Stomach (tissue), 8 donors: ENCODE measurements at regions not wholly inside any gene's neighbourhood (a gene's known extent, or its start where the extent isn't known, plus 50 kb on each side); places are given as distances from the start of the nearest gene placed in this dataset.

ENCODE experiments used
- DNase-seq, 2 donors: peaks; one replicate each; pipeline versions ENCODE4 v3.0.0 to v3.0.0-alpha.2; 2013 to 2019
- H3K27ac ChIP-seq, 5 donors: fragments of 200-600 bp in 4 of 5; sonication (generic) in 4 of 5; one replicate each; pipeline ENCODE4 v1.5.1; 2013 to 2019; ENCODE audit warnings: mild to moderate bottlenecking in 1 of 5, moderate library complexity in 1 of 5
- H3K27me3 ChIP-seq, 3 donors: fragments of 200-600 bp; sonication (generic); one replicate each; pipeline ENCODE4 v1.5.1; 2017 to 2019; ENCODE audit warnings: mixed run types in 1 of 3
- H3K36me3 ChIP-seq, 4 donors: fragments of 200-600 bp; sonication (generic); 1 replicate in 3 of 4; 2 replicates in 1 of 4; pipeline ENCODE4 v1.5.1; 2016 to 2019
- H3K4me1 ChIP-seq, 4 donors: fragments of 200-600 bp; sonication (generic); one replicate each; pipeline ENCODE4 v1.5.1; 2016 to 2019
- H3K4me3 ChIP-seq, 4 donors: fragments of 200-600 bp; sonication (generic) in 3 of 4; one replicate each; pipeline ENCODE4 v1.5.1; 2016 to 2019; ENCODE audit warnings: mild to moderate bottlenecking in 1 of 4
- H3K9me3 ChIP-seq, 4 donors: fragments of 200-600 bp; sonication (generic); one replicate each; pipeline ENCODE4 v1.5.1; 2016 to 2019
- EP300 ChIP-seq: sonication (generic); formaldehyde crosslinking; IDR thresholded peaks from one replicate; pipeline ENCODE4 v1.6.1; 2017; ENCODE audit warnings: antibody characterized with exemption
- POLR2A ChIP-seq, 4 donors: fragments of 450-650 bp; IDR thresholded peaks; one replicate each; pipeline ENCODE4 v1.6.1; 2016; ENCODE audit warnings: antibody characterized with exemption in 4 of 4, control low read depth in 2 of 4, mild to moderate bottlenecking in 1 of 4, moderate library complexity in 1 of 4
- POLR2AphosphoS5 ChIP-seq, 3 donors: sonication (generic); formaldehyde crosslinking; IDR thresholded peaks; one replicate each; pipeline ENCODE4 v1.6.1; 2016; ENCODE audit warnings: antibody characterized with exemption in 3 of 3
- WGBS, 5 donors: extraction: QIAGEN DNeasy Blood & Tissue Kit in 3 of 5; methylation state at CpG; one replicate each; pipeline versions ENCODE4 v1.1.5 to v1.1.7; 2013 to 2018; 5-methylcytosine and 5-hydroxymethylcytosine counted together
- intact Hi-C: fragments of 100-400 bp; cut with DNase I; formaldehyde crosslinking; loops from one replicate; pipeline ENCODE4 v1.15.1; 2023; ENCODE audit warnings: low total_unique reads
- TF ChIP-seq, protein P1 (sequence below), 7 experiments: fragments of 450-650 bp in 4 of 7; fragments of 200-600 bp in 3 of 7; sonication (generic) in 3 of 7; IDR thresholded peaks; one replicate each; pipeline ENCODE4 v1.5.1; 2016 to 2019; ENCODE audit warnings: antibody characterized with exemption in 7 of 7, control low read depth in 2 of 7, mild to moderate bottlenecking in 1 of 7
- donor health status: healthy with polysubstance abuse.
- donor health status: Bipolar disorder and iron deficiency.
- donor health status: healthy.

DNA sequence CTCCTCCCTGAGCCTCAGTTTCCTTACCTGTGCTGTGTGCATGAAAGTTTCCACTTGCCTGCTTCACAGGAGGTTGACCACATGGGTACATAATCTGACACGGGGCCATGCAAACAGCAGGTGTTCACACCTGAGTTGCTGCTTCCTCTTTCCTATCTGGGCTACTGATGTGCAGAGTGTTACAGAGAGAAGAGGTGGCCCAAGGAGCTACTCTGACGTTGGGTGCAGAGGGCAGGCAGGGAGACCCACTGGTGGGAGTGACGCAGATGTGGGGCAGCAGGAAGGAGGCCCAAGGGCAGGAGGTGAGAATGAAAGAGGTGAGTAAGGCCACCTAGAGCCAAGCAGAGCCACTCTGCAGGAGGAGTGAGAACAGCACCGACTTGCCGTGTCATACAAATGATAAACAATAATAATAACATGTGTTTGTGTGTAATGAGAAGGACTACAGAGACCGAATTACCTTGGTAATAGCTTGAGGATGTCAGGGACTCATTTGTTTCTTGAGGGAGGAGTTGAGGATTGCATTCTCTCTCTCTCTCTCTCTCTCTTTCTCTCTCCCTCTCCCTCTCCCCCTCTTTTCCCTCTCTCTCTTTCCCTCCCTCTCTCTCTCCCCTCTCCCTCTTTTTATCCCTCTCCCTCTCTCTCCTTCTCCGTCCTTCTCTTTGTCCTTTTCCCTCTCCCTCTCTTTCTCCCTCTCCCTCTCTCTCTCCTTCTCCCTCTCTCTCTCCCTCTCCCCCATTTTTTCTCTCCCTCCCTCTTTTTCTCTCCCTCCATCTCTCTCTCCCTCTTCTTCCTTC lies 87.4 kb upstream of the IGSF21 start:
- peaks cover 0 to 11% (median 0%) of the 10 kb centered on the region in 4 donors for H3K4me1 ChIP-seq
- no peak overlapping the region for H3K4me3 ChIP-seq
- no peaks in the 10 kb centered on the region for H3K36me3 ChIP-seq
- no peak for TF ChIP-seq EP300
- TF ChIP-seq, protein P1, sequence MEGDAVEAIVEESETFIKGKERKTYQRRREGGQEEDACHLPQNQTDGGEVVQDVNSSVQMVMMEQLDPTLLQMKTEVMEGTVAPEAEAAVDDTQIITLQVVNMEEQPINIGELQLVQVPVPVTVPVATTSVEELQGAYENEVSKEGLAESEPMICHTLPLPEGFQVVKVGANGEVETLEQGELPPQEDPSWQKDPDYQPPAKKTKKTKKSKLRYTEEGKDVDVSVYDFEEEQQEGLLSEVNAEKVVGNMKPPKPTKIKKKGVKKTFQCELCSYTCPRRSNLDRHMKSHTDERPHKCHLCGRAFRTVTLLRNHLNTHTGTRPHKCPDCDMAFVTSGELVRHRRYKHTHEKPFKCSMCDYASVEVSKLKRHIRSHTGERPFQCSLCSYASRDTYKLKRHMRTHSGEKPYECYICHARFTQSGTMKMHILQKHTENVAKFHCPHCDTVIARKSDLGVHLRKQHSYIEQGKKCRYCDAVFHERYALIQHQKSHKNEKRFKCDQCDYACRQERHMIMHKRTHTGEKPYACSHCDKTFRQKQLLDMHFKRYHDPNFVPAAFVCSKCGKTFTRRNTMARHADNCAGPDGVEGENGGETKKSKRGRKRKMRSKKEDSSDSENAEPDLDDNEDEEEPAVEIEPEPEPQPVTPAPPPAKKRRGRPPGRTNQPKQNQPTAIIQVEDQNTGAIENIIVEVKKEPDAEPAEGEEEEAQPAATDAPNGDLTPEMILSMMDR (IDR thresholded peaks at IDR 0.05) = no peak
- TF ChIP-seq POLR2A (IDR thresholded peaks at IDR 0.05) = no peak
- TF ChIP-seq POLR2AphosphoS5 (IDR thresholded peaks at IDR 0.05) = no peak
- WGBS, 5 donors = 32 to 43% (median 39%) methylated on average over 7 of the region's 7 CpGs
- peaks cover 0 to 77% (median 4%) of the 10 kb centered on the region in 3 donors for H3K27me3 ChIP-seq
- intact Hi-C loops = no loop called here
- H3K27ac ChIP-seq = no peak overlapping the region
- no peaks in the 10 kb centered on the region for H3K9me3 ChIP-seq
- DNase-seq = no peak

DNA sequence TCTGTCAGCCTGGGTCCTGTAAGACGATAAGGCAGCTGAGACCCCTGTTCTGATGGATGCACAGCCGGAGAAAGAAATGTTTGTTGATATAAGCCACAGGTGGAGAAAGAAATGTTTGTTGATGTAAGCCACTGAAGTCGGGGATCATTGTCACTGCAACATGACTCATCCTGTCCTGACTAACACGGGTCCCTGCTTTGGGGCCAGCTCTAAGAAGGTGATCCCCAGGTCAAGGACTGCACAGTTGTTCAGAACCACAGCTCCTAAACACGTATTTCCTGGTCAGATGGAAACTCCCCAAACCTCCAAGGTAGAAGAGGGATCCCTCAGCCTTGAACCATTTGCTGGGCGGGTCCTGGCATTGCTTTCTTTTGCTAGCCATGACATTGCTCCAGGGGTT lies 86.4 kb upstream of the IGSF21 start:
- Histone ChIP-seq H3K4me3 (no peak overlapping the region), H3K4me1 (peaks cover 0 to 11% (median 0%) of the 10 kb centered on the region in 4 donors), H3K27me3 (peaks cover 0 to 77% (median 4%) of the 10 kb centered on the region in 3 donors), H3K27ac (no peak overlapping the region), H3K36me3 (no peaks in the 10 kb centered on the region), H3K9me3 (no peaks in the 10 kb centered on the region)
- intact Hi-C loops = no loop called here
- 28 to 32% (median 31%) methylated on average over 6 of the region's 6 CpGs for WGBS, 5 donors
- TF ChIP-seq POLR2A (IDR thresholded peaks at IDR 0.05) (no peak), POLR2AphosphoS5 (IDR thresholded peaks at IDR 0.05) (no peak), EP300 (no peak)
- TF ChIP-seq, protein P1 (IDR thresholded peaks at IDR 0.05) = no peak
- DNase-seq = no peak

DNA sequence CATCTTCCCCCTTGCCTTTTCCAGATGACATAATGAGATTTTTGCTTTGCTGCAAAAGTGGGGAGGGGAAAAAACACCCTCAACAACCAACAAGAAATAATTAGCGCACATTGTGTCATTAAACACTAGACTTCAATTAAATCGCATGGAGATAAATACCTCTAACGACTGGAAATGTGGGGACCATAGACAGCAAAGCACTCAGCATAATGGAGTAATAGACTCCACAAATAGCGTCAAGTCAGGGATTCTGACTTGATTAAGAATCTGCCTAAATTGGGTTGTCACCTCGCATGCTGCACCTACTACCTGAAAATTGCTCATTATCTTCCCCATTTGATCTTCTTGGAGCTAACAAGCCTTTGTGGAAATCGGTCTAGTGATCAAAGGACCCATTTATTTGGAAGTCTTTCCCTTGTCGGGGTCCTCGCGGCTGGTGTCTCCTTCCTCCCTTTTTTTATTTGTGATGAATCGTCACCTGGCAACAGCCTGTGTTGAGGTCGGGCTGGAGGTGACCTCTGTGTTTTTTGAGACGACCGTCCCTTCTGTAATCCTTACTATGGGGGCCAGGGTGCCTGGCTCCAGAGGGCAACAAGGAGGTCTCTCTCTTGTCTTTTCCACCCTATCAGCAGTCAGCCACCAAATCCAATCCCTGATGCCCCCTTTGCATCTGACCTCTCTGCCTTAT lies 75.3 kb upstream of the IGSF21 start:
- no peaks in the 10 kb centered on the region for H3K4me1 ChIP-seq
- peaks cover 0 to 71% (median 6%) of the 10 kb centered on the region in 3 donors for H3K27me3 ChIP-seq
- intact Hi-C loops = no loop called here
- H3K27ac ChIP-seq = no peak overlapping the region
- no peaks in the 10 kb centered on the region for H3K9me3 ChIP-seq
- no peak for TF ChIP-seq EP300
- TF ChIP-seq, protein P1 (IDR thresholded peaks at IDR 0.05) = no peak
- no peak for TF ChIP-seq POLR2A (IDR thresholded peaks at IDR 0.05)
- no peak for TF ChIP-seq POLR2AphosphoS5 (IDR thresholded peaks at IDR 0.05)
- no peak overlapping the region for H3K4me3 ChIP-seq
- 34 to 51% (median 40%) methylated on average over 13 of the region's 13 CpGs for WGBS, 5 donors
- no peak for DNase-seq
- no peaks in the 10 kb centered on the region for H3K36me3 ChIP-seq

DNA sequence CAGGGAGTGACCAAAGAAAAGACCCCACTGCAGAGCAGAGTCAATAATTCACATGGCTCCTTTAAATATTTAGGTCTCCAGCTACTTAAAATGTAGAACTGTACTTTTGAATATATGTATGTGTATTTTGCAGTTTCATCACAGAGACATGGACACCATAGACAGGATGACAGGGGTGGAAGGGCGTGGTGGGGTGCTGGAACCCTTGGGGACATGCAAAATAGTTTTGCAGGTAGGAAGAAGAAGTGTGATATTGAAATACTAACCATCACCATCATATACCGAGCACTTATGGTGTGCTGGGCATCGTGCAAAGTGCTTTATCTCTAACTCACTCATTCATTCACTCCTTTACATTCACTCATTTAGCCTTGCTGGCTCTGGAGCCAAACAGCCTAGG lies 72.5 kb upstream of the IGSF21 start:
- H3K4me1 ChIP-seq = no peaks in the 10 kb centered on the region
- intact Hi-C loops = no loop called here
- no peak overlapping the region for H3K27ac ChIP-seq
- H3K36me3 ChIP-seq = no peaks in the 10 kb centered on the region
- peaks cover 0 to 50% (median 3%) of the 10 kb centered on the region in 3 donors for H3K27me3 ChIP-seq
- TF ChIP-seq, protein P1 (IDR thresholded peaks at IDR 0.05) = no peak
- no peak for TF ChIP-seq POLR2A (IDR thresholded peaks at IDR 0.05)
- no peak overlapping the region for H3K4me3 ChIP-seq
- no peak for DNase-seq
- no peaks in the 10 kb centered on the region for H3K9me3 ChIP-seq
- WGBS, 5 donors = 60 to 66% (median 63%) methylated on average over 3 of the region's 3 CpGs
